ENCODE measurements at regions not wholly inside any gene's neighbourhood (a gene's known extent, or its start where the extent isn't known, plus 50 kb on each side); places are given as distances from the start of the nearest gene placed in this dataset.
"Not testable (repeated sequence)": the region's sequence is repeated elsewhere in the genome, so short reads cannot be mapped to it uniquely, and the experiment has no call there.

DNA sequence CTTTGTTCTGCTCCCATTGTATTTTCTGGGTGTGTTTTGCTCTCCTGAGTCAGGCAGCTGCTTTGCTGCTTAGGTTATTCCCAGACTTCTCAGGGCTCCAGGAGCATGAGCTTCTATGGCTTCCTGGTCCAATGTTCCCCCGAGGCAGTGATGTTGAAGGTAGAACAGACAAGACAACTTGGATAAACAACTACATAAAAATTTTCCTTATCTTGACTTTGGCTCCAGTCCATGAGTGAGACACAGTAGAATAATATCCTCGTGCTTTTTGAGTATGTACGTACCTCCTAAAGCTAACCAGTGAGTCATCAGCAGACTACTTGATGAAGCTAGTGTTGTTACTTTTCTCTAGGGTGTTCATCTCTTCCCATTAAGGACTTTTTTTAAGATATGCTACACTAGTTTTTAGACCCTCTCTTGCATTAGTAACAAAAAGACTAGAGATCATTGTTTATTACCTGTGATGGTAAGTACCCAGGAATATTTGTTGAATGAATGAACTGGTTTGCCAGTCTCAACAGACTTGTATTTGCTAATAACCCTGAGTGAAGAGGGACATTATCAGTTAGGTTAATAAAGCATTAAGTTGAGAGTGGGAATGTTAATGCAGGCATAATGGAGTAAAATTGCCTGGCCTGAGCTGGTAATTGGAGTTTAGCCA lies 131.9 kb downstream of the FHIP1A start:
- no TSS peak for BruUV-seq (replicated peaks)
- TF ChIP-seq CTCF (IDR thresholded peaks at IDR 0.05; ENCODE audit: unreplicated experiment) = no peak
- DNase-seq = peak; percentile 12
- Mint-ChIP-seq H3K4me3 (ENCODE audit: low read depth, unreplicated experiment) (no peak overlapping the region), H3K36me3 (ENCODE audit: insufficient read depth, unreplicated experiment) (no peaks in the 10 kb centered on the region), H3K4me1 (ENCODE audit: low read depth, unreplicated experiment) (peaks cover 8% of the 10 kb centered on the region), H3K27me3 (ENCODE audit: unreplicated experiment) (no peaks in the 10 kb centered on the region), H3K9me3 (ENCODE audit: low read depth, unreplicated experiment) (no peaks in the 10 kb centered on the region), H3K27ac (ENCODE audit: unreplicated experiment) (no peak overlapping the region)
- intact Hi-C loops (cut with micrococcal nuclease; ENCODE audit: unreplicated experiment) = no loop called here
- CTCF ChIA-PET = interaction anchor here (1.0 kb wide), 1 partner anchor 13 kb away, joined by 3 read pairs; no protein-coding TSS in a partner anchor

GRCh38 chr4:151541389-151542071 lies 132.6 kb downstream of the FHIP1A start:
- CTCF ChIA-PET = interaction anchor here (1.0 kb wide), 1 partner anchor 12 kb away, joined by 3 read pairs; no protein-coding TSS in a partner anchor
- Mint-ChIP-seq H3K4me3 (ENCODE audit: low read depth, unreplicated experiment) (no peak overlapping the region), H3K9me3 (ENCODE audit: low read depth, unreplicated experiment) (no peaks in the 10 kb centered on the region), H3K36me3 (ENCODE audit: insufficient read depth, unreplicated experiment) (no peaks in the 10 kb centered on the region), H3K27ac (ENCODE audit: unreplicated experiment) (no peak overlapping the region), H3K4me1 (ENCODE audit: low read depth, unreplicated experiment) (peaks cover 8% of the 10 kb centered on the region), H3K27me3 (ENCODE audit: unreplicated experiment) (no peaks in the 10 kb centered on the region)
- DNase-seq = no peak
- BruUV-seq (replicated peaks) = no TSS peak
- intact Hi-C loops (cut with micrococcal nuclease; ENCODE audit: unreplicated experiment) = no loop called here
- no peak for TF ChIP-seq CTCF (IDR thresholded peaks at IDR 0.05; ENCODE audit: unreplicated experiment)

DNA sequence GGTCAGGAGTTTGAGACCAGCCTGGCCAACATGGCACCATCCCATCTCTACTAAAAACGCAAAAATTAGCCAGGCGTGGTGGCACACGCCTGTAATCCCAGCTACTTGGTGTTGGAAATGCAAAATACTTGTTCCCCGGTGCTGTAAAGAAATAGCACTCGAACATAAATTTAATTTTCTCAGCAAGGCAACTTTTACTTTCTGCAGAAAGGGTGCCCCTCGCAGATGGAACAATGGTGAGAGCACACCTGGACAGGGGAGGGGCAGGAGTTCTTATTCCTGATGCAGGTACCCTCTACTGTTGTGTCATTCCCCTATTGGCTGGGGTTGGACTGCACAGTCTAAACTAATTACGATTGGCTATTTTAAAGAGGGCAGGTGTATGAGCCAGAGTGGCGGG lies 139.7 kb downstream of the FHIP1A start:
- TF ChIP-seq CTCF (IDR thresholded peaks at IDR 0.05; ENCODE audit: unreplicated experiment) = no peak
- Mint-ChIP-seq H3K9me3 (ENCODE audit: low read depth, unreplicated experiment) (peaks cover 3% of the 10 kb centered on the region), H3K36me3 (ENCODE audit: insufficient read depth, unreplicated experiment) (peaks cover 1% of the 10 kb centered on the region), H3K4me1 (ENCODE audit: low read depth, unreplicated experiment) (peaks cover 2% of the 10 kb centered on the region), H3K27ac (ENCODE audit: unreplicated experiment) (no peak overlapping the region), H3K4me3 (ENCODE audit: low read depth, unreplicated experiment) (no peak overlapping the region), H3K27me3 (ENCODE audit: unreplicated experiment) (no peaks in the 10 kb centered on the region)
- BruUV-seq (replicated peaks) = no TSS peak
- CTCF ChIA-PET = no interaction called here
- no peak for DNase-seq
- intact Hi-C loops (cut with micrococcal nuclease; ENCODE audit: unreplicated experiment) = no loop called here

GRCh38 chr4:151549378-151549777 lies 140.4 kb downstream of the FHIP1A start:
- H3K27ac Mint-ChIP-seq (ENCODE audit: unreplicated experiment); intact Hi-C loops (cut with micrococcal nuclease; ENCODE audit: unreplicated experiment); BruUV-seq (replicated peaks); H3K4me3 Mint-ChIP-seq (ENCODE audit: low read depth, unreplicated experiment); H3K36me3 Mint-ChIP-seq (ENCODE audit: insufficient read depth, unreplicated experiment); H3K9me3 Mint-ChIP-seq (ENCODE audit: low read depth, unreplicated experiment); DNase-seq; CTCF ChIA-PET; H3K4me1 Mint-ChIP-seq (ENCODE audit: low read depth, unreplicated experiment); H3K27me3 Mint-ChIP-seq (ENCODE audit: unreplicated experiment): not testable (repeated sequence)

- H3K36me3 Mint-ChIP-seq (ENCODE audit: insufficient read depth, unreplicated experiment) = peaks cover 6% of the 10 kb centered on the region
- CTCF ChIA-PET = interaction anchor here (1.0 kb wide), 2 partner anchors 9 to 13 kb away, joined by 3 to 4 read pairs; no protein-coding TSS in a partner anchor
- no peak for TF ChIP-seq CTCF (IDR thresholded peaks at IDR 0.05; ENCODE audit: unreplicated experiment)
- peak overlapping the region; percentile 60 for H3K27ac Mint-ChIP-seq (ENCODE audit: unreplicated experiment)
- H3K4me1 Mint-ChIP-seq (ENCODE audit: low read depth, unreplicated experiment) = peaks cover 9% of the 10 kb centered on the region
- no TSS peak for BruUV-seq (replicated peaks)
- H3K27me3 Mint-ChIP-seq (ENCODE audit: unreplicated experiment) = no peaks in the 10 kb centered on the region
- peaks cover 2% of the 10 kb centered on the region for H3K9me3 Mint-ChIP-seq (ENCODE audit: low read depth, unreplicated experiment)
- H3K4me3 Mint-ChIP-seq (ENCODE audit: low read depth, unreplicated experiment) = no peak overlapping the region
- intact Hi-C loops (cut with micrococcal nuclease; ENCODE audit: unreplicated experiment) = no loop called here
- peak; percentile 44 for DNase-seq
These were observed 144.9 kb downstream of the FHIP1A start for GRCh38 chr4:151553874-151554273.

Data from Calu3 (cell line).